ENCODE measurements at regions not wholly inside any gene's neighbourhood (a gene's known extent, or its start where the extent isn't known, plus 50 kb on each side); places are given as distances from the start of the nearest gene placed in this dataset.

DNA sequence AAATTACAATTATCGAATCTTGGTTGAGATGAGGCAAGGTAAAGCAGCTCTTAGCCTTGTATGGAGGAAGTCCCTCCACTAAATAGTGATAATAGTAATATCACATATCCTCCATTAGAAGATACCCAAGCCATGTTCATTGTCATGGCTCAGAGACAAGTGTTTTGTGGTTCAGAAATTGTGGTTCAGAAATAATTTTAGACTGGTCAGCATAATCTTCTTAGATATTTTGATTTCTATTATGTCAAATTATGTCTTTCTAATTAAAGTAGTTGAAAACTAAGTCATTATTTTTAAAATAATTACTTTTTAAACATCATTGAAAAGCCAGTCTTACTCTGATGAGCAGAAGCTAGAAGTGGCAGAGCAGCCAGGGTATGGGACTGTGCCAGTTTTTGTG, 507.7 kb downstream of the HTR7 start:
- Mint-ChIP-seq H3K27me3 (peaks cover 10% of the 10 kb centered on the region), H3K4me3 (ENCODE audit: low read depth) (no peak overlapping the region), H3K9me3 (ENCODE audit: low read depth) (no peaks in the 10 kb centered on the region), H3K27ac (no peak overlapping the region), H3K4me1 (ENCODE audit: low read depth) (no peaks in the 10 kb centered on the region), H3K36me3 (ENCODE audit: insufficient read depth) (no peaks in the 10 kb centered on the region)
- TF ChIP-seq, protein P1, sequence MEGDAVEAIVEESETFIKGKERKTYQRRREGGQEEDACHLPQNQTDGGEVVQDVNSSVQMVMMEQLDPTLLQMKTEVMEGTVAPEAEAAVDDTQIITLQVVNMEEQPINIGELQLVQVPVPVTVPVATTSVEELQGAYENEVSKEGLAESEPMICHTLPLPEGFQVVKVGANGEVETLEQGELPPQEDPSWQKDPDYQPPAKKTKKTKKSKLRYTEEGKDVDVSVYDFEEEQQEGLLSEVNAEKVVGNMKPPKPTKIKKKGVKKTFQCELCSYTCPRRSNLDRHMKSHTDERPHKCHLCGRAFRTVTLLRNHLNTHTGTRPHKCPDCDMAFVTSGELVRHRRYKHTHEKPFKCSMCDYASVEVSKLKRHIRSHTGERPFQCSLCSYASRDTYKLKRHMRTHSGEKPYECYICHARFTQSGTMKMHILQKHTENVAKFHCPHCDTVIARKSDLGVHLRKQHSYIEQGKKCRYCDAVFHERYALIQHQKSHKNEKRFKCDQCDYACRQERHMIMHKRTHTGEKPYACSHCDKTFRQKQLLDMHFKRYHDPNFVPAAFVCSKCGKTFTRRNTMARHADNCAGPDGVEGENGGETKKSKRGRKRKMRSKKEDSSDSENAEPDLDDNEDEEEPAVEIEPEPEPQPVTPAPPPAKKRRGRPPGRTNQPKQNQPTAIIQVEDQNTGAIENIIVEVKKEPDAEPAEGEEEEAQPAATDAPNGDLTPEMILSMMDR (IDR thresholded peaks at IDR 0.05; ENCODE audit: unreplicated experiment): no peak
- DNase-seq (ENCODE audit: low spot score, unreplicated experiment): no peak

DNA sequence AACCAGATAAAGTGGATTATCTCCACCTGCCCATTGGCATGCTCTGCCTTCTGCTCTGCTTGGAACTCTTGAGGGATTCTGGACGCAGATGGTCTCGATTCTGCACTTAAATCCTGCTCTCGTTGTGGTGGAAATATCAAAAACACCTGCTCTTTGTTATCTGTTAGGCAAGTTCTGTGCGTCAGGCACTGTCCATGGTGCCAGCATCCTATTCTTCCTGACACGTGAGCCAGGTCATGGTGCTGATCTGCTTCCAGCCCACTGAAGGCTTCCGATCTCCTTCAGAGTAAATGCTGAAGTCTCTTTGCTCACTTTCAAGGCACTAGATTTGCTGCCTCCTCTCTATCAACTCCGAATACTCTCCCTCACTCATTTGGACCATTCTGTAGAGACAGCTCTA, 505.6 kb downstream of the HTR7 start:
- H3K36me3 Mint-ChIP-seq (ENCODE audit: insufficient read depth): no peaks in the 10 kb centered on the region
- no peaks in the 10 kb centered on the region for H3K9me3 Mint-ChIP-seq (ENCODE audit: low read depth)
- TF ChIP-seq, protein P1 (IDR thresholded peaks at IDR 0.05; ENCODE audit: unreplicated experiment): no peak
- no peaks in the 10 kb centered on the region for H3K27me3 Mint-ChIP-seq
- no peak for DNase-seq (ENCODE audit: low spot score, unreplicated experiment)
- no peak overlapping the region for H3K27ac Mint-ChIP-seq
- no peaks in the 10 kb centered on the region for H3K4me1 Mint-ChIP-seq (ENCODE audit: low read depth)
- no peak overlapping the region for H3K4me3 Mint-ChIP-seq (ENCODE audit: low read depth)

DNA sequence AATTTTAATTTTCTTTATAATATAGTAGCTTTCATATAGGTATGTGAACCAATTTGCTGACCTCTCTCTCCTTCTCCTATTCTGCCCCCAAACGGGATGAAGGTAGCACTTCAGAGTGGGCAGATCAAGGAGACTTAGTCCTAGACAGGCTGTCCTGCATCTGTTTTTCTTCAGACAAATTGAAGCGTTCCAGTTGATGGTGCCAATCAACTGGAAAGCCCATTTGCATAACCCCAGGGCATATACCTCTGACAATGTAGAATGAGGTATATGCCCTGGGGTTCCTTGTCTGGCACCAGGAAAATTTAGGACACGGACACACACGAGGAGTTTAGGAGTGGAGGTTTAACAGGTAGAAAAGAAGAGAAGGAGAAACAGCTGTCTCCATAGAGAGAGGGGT, 502.9 kb downstream of the HTR7 start:
- Mint-ChIP-seq H3K36me3 (ENCODE audit: insufficient read depth) (no peaks in the 10 kb centered on the region), H3K27me3 (no peaks in the 10 kb centered on the region), H3K4me3 (ENCODE audit: low read depth) (no peak overlapping the region), H3K27ac (no peak overlapping the region), H3K4me1 (ENCODE audit: low read depth) (no peaks in the 10 kb centered on the region), H3K9me3 (ENCODE audit: low read depth) (no peaks in the 10 kb centered on the region)
- DNase-seq (ENCODE audit: low spot score, unreplicated experiment): no peak
- TF ChIP-seq, protein P1 (IDR thresholded peaks at IDR 0.05; ENCODE audit: unreplicated experiment): no peak

DNA sequence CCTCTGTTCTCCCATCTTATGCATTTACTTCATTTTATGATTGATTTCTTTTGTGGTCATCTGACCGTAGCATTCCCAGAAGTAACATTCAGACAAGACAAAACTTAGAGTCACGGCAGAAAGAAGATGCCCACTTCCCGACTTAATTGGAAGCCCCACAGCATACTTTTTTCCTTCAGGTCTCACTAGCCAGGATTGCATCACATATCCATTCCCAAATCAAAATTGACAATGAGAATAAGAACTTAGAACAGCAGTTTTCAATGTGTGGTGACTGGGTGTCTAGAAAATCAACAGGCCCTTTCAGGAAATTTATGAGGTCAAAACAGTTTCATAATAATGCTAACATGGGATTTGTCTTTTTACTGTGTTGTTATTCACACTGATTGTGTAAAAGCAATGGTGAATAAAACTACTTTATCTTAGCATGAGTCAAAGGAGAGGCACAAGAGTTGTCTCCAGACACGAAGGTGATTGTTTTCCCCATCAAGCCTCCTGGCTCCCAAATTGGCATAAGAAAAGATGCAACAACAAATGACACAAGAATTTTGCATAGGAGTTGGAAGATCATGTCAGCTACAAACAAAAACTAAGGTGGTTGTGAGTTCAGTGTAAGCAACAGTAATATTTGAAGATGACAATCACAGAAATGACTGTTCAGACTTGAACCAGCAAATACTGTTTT, 493.9 kb downstream of the HTR7 start:
- DNase-seq (ENCODE audit: low spot score, unreplicated experiment): no peak
- no peaks in the 10 kb centered on the region for H3K27me3 Mint-ChIP-seq
- TF ChIP-seq, protein P1 (IDR thresholded peaks at IDR 0.05; ENCODE audit: unreplicated experiment): no peak
- H3K36me3 Mint-ChIP-seq (ENCODE audit: insufficient read depth): no peaks in the 10 kb centered on the region
- H3K4me1 Mint-ChIP-seq (ENCODE audit: low read depth): no peaks in the 10 kb centered on the region
- H3K4me3 Mint-ChIP-seq (ENCODE audit: low read depth): no peak overlapping the region
- no peak overlapping the region for H3K27ac Mint-ChIP-seq
- peaks cover under 1% of the 10 kb centered on the region for H3K9me3 Mint-ChIP-seq (ENCODE audit: low read depth)

DNA sequence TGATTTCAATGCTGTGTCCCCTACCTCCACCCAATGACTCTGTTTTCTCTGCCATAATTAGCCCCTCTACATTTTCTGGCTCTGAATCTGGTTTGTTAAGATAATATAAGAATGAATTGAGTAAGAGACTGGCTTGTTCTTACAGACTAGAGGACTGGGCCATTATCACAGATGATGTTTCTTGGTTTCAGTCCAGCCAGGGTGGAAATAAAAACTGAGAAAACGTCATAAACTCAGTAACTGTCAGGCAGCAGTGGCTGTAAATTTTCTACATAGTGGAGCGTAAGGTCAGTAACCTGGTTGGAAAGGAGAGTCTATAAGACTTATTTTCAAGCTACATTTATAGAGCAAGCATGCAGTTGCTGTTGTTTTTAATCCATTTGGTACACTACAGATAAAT, 485.4 kb downstream of the HTR7 start:
- H3K27me3 Mint-ChIP-seq: no peaks in the 10 kb centered on the region
- H3K4me3 Mint-ChIP-seq (ENCODE audit: low read depth): no peak overlapping the region
- H3K27ac Mint-ChIP-seq: no peak overlapping the region
- H3K9me3 Mint-ChIP-seq (ENCODE audit: low read depth): peaks cover 5% of the 10 kb centered on the region
- no peaks in the 10 kb centered on the region for H3K4me1 Mint-ChIP-seq (ENCODE audit: low read depth)
- no peak for DNase-seq (ENCODE audit: low spot score, unreplicated experiment)
- H3K36me3 Mint-ChIP-seq (ENCODE audit: insufficient read depth): no peaks in the 10 kb centered on the region
- TF ChIP-seq, protein P1 (IDR thresholded peaks at IDR 0.05; ENCODE audit: unreplicated experiment): no peak
